ENCODE measurements at regions not wholly inside any gene's neighbourhood (a gene's known extent, or its start where the extent isn't known, plus 50 kb on each side); places are given as distances from the start of the nearest gene placed in this dataset.

GRCh38 chr4:178881937-178882336 is 1439.7 kb upstream of the AGA start:
- Histone ChIP-seq H3K9ac (ENCODE audit: low read length) (no peak overlapping the region), H2AFZ (ENCODE audit: low read depth, low read length) (no peak overlapping the region), H4K20me1 (ENCODE audit: insufficient read depth, low read length) (no peaks in the 10 kb centered on the region), H3K27ac (ENCODE audit: low read depth, low read length) (no peak overlapping the region), H3K4me1 (ENCODE audit: insufficient read depth, low read length) (no peaks in the 10 kb centered on the region), H3K36me3 (ENCODE audit: insufficient read depth, low read length) (no peaks in the 10 kb centered on the region), H3K4me2 (ENCODE audit: low read length) (no peak overlapping the region), H3K9me3 (ENCODE audit: insufficient read depth, low read depth, low read length) (peaks cover 6% of the 10 kb centered on the region), H3K79me2 (ENCODE audit: insufficient read depth, low read length) (no peaks in the 10 kb centered on the region), H3K4me3 (ENCODE audit: insufficient read depth, low read depth, low read length) (no peak overlapping the region), H3K27me3 (ENCODE audit: insufficient read depth, low read length) (no peaks in the 10 kb centered on the region)
- Mint-ChIP-seq H3K4me1 (ENCODE audit: low read depth, unreplicated experiment) (no peaks in the 10 kb centered on the region), H3K4me3 (ENCODE audit: unreplicated experiment) (no peak overlapping the region), H3K27ac (ENCODE audit: unreplicated experiment) (no peak overlapping the region), H3K36me3 (ENCODE audit: low read depth, unreplicated experiment) (no peaks in the 10 kb centered on the region), H3K27me3 (ENCODE audit: low read depth, unreplicated experiment) (peaks cover 2% of the 10 kb centered on the region), H3K9me3 (ENCODE audit: unreplicated experiment) (peaks cover 6% of the 10 kb centered on the region)
- FAIRE-seq = no peak
- TF ChIP-seq CTCF (IDR thresholded peaks at IDR 0.05; ENCODE audit: insufficient read depth, low read depth, low read length) (no peak), EZH2 (IDR thresholded peaks at IDR 0.05; ENCODE audit: insufficient read depth, low read length) (no peak)
- no peak for DNase-seq (ENCODE audit: low read depth)

GRCh38 chr4:178894126-178894525 is 1451.9 kb upstream of the AGA start:
- H3K9me3 ChIP-seq (ENCODE audit: insufficient read depth, low read depth, low read length) = no peaks in the 10 kb centered on the region
- H3K79me2 ChIP-seq (ENCODE audit: insufficient read depth, low read length) = no peaks in the 10 kb centered on the region
- no peak overlapping the region for H2AFZ ChIP-seq (ENCODE audit: low read depth, low read length)
- no peaks in the 10 kb centered on the region for H3K36me3 ChIP-seq (ENCODE audit: insufficient read depth, low read length)
- H3K27ac ChIP-seq (ENCODE audit: low read depth, low read length) = no peak overlapping the region
- no peaks in the 10 kb centered on the region for H3K27me3 ChIP-seq (ENCODE audit: insufficient read depth, low read length)
- no peak for DNase-seq (ENCODE audit: low read depth)
- H3K4me3 ChIP-seq (ENCODE audit: insufficient read depth, low read depth, low read length) = no peak overlapping the region
- H3K4me1 Mint-ChIP-seq (ENCODE audit: low read depth, unreplicated experiment) = no peaks in the 10 kb centered on the region
- H3K4me3 Mint-ChIP-seq (ENCODE audit: unreplicated experiment) = no peak overlapping the region
- no peaks in the 10 kb centered on the region for H3K36me3 Mint-ChIP-seq (ENCODE audit: low read depth, unreplicated experiment)
- no peaks in the 10 kb centered on the region for H3K27me3 Mint-ChIP-seq (ENCODE audit: low read depth, unreplicated experiment)
- no peak overlapping the region for H3K27ac Mint-ChIP-seq (ENCODE audit: unreplicated experiment)
- H3K9ac ChIP-seq (ENCODE audit: low read length) = no peak overlapping the region
- H3K4me1 ChIP-seq (ENCODE audit: insufficient read depth, low read length) = no peaks in the 10 kb centered on the region
- peaks cover 2% of the 10 kb centered on the region for H3K9me3 Mint-ChIP-seq (ENCODE audit: unreplicated experiment)
- FAIRE-seq = no peak
- TF ChIP-seq CTCF (IDR thresholded peaks at IDR 0.05; ENCODE audit: insufficient read depth, low read depth, low read length) (no peak), EZH2 (IDR thresholded peaks at IDR 0.05; ENCODE audit: insufficient read depth, low read length) (no peak)
- no peaks in the 10 kb centered on the region for H4K20me1 ChIP-seq (ENCODE audit: insufficient read depth, low read length)
- no peak overlapping the region for H3K4me2 ChIP-seq (ENCODE audit: low read length)

GRCh38 chr4:178899084-178899483 is 1456.8 kb upstream of the AGA start:
- no peaks in the 10 kb centered on the region for H4K20me1 ChIP-seq (ENCODE audit: insufficient read depth, low read length)
- no peaks in the 10 kb centered on the region for H3K9me3 ChIP-seq (ENCODE audit: insufficient read depth, low read depth, low read length)
- no peak overlapping the region for H3K9ac ChIP-seq (ENCODE audit: low read length)
- Mint-ChIP-seq H3K27ac (ENCODE audit: unreplicated experiment) (no peak overlapping the region), H3K27me3 (ENCODE audit: low read depth, unreplicated experiment) (no peaks in the 10 kb centered on the region), H3K4me3 (ENCODE audit: unreplicated experiment) (no peak overlapping the region), H3K9me3 (ENCODE audit: unreplicated experiment) (no peaks in the 10 kb centered on the region), H3K4me1 (ENCODE audit: low read depth, unreplicated experiment) (peaks cover 8% of the 10 kb centered on the region), H3K36me3 (ENCODE audit: low read depth, unreplicated experiment) (no peaks in the 10 kb centered on the region)
- no peaks in the 10 kb centered on the region for H3K36me3 ChIP-seq (ENCODE audit: insufficient read depth, low read length)
- FAIRE-seq (no peak), DNase-seq (ENCODE audit: low read depth) (no peak)
- no peaks in the 10 kb centered on the region for H3K27me3 ChIP-seq (ENCODE audit: insufficient read depth, low read length)
- H3K27ac ChIP-seq (ENCODE audit: low read depth, low read length) = no peak overlapping the region
- no peak for TF ChIP-seq CTCF (IDR thresholded peaks at IDR 0.05; ENCODE audit: insufficient read depth, low read depth, low read length)
- TF ChIP-seq EZH2 (IDR thresholded peaks at IDR 0.05; ENCODE audit: insufficient read depth, low read length) = no peak
- H2AFZ ChIP-seq (ENCODE audit: low read depth, low read length) = no peak overlapping the region
- H3K4me3 ChIP-seq (ENCODE audit: insufficient read depth, low read depth, low read length) = no peak overlapping the region
- H3K4me1 ChIP-seq (ENCODE audit: insufficient read depth, low read length) = no peaks in the 10 kb centered on the region
- no peak overlapping the region for H3K4me2 ChIP-seq (ENCODE audit: low read length)
- no peaks in the 10 kb centered on the region for H3K79me2 ChIP-seq (ENCODE audit: insufficient read depth, low read length)
